HG02852 (cell line): ENCODE measurements at regions not wholly inside any gene's neighbourhood (a gene's known extent, or its start where the extent isn't known, plus 50 kb on each side); places are given as distances from the start of the nearest gene placed in this dataset.

ENCODE experiments used
- ATAC-seq: cut with Tn5 transposase; IDR thresholded peaks from one replicate; pipeline ENCODE4 v1.9.1; 2021; ENCODE audit warnings: mild to moderate bottlenecking, moderate library complexity; ENCODE audit not compliant: unreplicated experiment

DNA sequence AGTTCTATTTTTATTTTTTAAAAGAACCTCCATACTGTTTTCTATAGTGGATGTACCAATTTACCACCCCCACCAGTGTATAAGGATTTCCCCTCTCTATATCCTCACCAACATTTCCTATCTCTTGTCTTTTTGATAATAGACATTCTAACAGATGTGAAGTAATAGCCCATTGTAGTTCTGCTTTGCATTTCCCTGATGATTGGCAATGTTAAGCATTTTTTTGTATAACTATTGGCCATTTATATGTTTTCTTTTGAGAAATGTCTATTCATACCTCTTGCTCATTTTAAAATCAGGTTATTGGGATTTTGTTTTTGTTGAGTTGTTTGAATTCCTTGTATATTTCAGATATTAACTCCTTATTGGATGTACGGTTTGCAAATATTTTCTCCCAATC, 251.1 kb upstream of the HTR2C start:
- ATAC-seq: no peak

DNA sequence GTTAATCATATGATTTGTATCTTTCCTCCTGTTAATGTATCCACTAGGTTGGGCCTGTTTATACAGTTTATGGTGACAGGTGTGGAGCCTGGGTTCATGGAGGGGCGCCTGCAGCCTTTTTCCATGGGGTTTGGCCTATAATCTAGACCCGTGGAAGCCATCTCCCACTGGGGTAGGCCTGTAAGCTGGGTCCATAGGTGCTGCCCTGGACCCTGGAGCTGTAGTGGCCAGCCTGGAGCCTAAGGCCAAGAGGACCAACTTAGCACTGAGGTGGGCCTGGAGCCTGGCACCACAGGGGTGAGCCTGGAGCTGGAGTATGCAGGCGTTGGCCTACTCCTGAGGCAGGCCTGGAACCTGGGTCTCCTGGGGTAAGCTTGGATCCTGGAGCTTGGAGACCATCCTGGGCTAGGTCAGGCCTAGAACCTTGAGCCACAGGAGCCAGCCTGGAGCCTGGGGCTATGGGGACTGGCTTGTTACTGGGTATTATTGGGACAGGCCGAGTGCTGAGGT, 249.4 kb upstream of the HTR2C start:
- no peak for ATAC-seq

DNA sequence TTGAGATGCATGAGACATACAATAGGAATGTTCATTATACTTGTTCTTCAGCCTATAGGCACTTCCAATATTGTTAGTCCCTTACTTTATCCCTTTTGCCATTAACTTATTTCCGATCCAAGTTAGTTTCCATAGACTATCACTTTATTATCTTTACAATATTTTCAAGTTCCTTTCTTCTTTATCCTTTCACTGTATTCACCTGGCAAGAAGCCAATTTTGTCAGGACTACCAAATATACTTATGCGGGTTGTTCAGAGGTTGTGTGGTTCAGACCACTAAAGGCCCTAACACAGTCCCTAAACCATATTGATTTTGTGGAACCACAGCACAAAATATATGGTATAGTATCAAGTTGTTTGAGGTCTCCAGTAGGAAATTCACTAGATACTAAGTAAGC, 245.0 kb upstream of the HTR2C start:
- no peak for ATAC-seq

DNA sequence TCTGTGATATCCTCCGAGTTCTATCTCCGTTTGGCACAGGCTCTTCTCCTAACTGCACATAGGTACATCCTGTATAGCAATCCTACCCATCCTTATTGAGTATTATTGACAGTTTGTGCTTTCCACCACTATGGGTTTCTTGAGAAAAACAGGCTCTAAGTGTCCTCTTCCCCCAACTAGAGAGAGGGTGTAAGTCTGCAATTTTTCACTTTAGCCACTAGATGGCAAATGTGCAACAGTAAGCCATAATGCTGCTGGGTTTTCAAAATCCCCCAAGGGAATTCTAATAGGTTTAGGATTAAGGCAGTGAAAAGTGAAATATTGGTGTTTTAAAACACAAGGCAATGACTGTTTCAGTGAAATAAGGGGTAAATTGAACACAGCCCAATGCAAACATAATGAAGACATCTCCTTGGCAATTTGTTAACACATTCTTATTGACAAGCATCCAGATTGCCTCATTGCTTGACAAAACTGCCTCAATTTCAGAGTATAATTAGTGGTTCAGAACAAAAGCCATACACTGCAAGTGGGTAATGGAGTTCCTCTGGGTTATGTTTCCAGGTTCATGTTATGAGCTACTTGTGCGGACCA, 239.0 kb upstream of the HTR2C start:
- ATAC-seq: peak; percentile 91

DNA sequence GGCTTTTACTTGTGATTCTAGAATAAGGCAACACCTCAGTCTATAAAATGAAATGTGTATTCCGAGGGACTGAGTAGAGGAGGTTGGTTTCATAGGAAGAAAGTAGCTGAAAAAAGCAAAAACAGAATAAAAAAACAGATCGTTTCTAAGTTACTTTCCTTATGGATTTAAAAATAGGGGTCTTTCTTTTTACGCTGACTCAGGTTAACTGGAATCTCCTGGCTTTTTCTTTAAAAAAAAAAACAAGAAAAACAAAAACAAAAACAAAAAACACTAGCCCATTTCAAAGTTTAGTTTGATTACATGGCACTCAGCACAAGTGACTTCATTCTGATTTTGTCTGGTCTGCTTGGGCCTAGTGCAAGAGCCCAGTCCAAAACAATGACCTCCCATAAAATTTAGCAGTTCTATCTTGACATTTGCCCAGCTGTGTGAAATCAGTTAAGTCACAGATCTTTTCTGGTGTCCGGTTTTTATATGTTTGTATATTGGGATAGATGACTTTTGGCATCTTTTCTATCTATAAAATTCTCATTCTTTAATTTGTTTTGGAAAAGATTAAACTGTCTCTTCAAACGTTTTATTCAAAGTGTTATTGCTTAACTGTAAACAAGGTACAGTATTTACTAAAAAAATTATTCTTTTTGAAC, 222.7 kb upstream of the HTR2C start:
- ATAC-seq: no peak

DNA sequence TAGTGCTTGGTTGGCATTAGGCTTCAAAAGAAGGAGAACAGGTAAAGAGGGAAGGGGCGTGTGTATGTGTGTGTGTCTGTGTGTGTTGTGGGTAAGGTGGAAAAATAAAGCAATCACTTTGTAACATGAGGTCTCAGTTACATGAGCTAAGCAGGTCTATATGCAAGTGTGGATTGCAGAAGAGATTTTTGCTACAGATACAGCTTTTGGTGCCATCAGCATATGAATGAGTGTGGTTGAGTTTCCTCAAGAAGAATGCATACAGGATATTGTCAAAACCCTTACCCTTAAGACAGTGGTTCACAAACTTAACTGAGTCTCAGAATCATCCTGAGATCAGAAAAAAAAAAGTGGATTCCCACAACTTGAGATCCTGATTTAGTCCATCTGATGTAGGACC, 220.5 kb upstream of the HTR2C start:
- ATAC-seq: no peak

DNA sequence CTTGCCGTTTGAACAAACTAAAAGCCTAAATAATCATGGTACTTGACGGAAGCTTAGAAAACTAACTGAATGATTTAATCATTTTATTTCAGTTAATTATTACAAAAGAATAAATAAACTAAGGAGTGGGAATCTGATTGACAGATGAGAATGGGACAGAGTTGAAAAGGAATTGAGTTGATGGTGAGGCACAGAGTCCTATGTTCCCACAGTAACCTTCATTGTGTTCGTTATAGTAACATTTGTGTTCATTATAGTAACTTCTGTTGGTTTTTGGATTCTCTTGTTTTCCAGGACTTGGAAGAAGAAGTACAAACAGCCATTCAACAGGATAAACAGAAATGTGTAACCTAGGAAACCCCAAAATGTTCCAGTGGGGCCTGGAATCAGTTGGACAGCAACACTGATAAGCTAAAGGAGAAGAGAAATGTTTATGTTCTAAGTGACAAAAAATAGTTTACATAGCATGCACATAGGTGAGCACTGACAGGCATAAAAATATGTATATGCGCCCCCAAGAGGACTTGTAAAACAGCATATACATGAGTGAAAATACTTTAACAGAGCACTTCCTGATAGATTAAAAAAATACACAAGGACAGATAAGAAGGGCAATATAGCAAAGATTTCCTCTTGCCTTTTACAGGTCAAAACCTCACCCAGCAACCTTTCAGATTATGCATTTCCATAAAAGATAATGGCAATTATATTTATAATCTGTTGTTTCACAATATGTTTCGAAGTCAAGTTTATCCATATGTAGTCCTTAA, 218.6 kb upstream of the HTR2C start:
- no peak for ATAC-seq

DNA sequence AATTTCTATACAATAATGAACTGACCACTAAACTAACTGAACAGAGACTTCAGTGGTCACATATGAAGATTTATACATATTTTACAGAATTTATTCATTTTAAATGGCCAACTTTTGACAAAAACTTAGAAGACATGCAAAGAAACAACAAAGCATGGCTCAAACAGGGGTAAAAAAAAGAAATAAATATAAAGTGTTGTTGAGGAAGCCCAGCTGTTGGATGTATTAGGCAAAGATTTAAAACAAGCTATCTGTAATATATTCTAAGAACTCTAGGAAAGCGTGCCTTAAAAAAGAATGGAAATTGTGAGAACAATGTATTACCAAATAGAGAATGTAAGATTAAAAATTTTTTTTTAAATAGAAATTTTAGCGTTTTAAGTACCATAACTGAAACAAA, 210.9 kb upstream of the HTR2C start:
- ATAC-seq: no peak

DNA sequence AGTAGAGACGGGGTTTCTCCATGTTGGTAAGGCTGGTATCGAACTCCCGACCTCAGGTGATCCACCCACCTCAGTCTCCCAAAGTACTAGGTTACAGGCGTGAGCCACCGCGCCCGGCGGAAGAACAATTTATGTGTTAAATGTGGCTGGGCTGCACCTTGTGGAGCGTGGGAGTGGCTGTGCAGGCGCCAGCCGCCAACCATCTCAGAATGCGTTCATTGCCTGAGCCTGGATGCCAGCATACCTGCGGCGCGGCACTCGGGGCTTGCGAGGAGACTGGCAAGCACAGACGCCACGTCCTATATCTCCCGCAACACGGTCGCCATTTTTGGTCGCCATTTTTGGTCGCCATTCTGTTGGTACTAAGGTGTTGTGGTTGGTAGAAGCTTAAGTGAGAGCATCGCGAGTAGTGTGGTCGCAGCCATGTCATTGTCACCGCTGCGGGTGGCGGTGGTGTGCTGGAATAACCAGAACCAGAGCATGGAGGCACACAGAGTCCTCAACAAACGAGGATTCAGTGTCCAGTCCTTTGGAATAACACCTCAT, 193.6 kb upstream of the HTR2C start:
- ATAC-seq: no peak
